ENCODE measurements at regions not wholly inside any gene's neighbourhood (a gene's known extent, or its start where the extent isn't known, plus 50 kb on each side); places are given as distances from the start of the nearest gene placed in this dataset.

DNA sequence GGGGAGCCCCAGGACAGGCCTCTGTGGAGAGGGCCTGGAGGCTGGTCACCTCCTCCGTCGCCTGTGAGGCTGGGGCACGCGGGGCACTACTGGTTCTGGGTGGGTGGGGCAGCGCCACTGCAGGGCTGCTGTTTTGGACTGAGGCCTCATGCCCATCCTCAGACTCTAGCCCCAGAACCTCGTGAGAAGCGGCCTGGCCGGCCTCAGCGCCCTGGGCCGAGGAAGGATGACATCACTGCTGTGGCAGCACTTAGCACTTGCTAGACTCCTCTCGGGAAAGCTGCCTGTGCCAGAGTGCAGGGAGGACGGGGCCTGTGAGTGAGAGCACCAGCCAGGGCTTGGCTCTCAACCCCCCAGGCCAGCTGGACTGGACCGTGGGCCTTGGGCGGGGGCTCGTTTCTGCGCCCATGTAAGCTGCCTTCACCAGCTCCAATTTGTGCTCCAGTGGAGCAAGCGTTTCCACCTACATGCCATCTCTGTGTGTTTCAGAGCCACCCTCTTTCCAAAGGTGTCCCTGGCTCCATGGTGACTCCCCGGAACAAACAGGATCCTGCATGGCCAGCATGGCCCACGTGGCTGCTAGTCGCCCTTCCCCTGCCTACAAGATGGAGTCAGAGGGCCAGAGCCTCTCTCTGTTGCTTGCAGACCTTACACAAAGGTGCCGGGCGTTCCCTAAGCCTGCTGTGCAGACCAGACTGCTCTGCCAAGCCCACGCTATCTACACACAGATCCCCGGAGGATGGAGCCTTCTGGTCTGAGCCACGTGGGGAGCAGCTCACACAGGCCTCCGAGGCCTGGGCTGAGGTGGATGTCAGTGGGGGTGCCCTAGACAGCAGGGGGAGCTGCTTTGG is 102.9 kb downstream of the CTTN start:
- FAIRE-seq: no peak
- DNase-seq (ENCODE audit: low spot score): no peak

DNA sequence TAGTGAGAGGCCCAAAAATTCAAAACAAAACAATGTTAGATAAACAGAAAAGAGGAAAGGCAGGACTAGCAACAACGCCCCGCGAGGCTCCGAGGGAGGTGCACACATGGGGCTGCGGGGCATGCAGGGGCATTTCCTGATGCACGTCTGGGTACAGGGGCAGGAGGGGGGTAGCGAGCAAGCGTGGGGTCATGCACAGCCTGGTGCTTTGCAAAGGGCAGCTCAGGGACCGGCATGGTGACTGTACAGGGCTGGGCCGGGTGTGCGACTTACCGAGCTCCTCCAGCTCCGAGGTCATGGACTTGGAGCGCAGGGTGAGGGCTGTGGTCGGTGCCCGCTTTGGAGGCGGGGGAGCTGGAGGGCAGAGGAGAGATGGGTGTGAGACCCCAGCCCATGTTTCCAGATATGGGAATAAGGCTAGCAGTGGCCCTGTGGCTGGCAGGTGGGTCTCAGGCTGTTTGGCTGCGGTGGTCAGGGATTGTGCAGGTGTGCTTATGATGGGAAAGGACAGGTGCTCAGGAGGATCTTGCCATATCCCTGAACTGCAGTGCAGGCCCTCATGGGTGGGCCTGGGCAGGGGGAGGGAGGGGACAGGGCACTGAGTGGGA is 103.7 kb downstream of the CTTN start:
- no peak for FAIRE-seq

GRCh38 chr11:70502677-70503467 is 104.5 kb downstream of the CTTN start:
- DNase-seq (ENCODE audit: low spot score) (no peak), FAIRE-seq (no peak)

More for the DNA sequence above, 103.7 kb downstream of the CTTN start:
- DNase-seq (ENCODE audit: low spot score): no peak

DNA sequence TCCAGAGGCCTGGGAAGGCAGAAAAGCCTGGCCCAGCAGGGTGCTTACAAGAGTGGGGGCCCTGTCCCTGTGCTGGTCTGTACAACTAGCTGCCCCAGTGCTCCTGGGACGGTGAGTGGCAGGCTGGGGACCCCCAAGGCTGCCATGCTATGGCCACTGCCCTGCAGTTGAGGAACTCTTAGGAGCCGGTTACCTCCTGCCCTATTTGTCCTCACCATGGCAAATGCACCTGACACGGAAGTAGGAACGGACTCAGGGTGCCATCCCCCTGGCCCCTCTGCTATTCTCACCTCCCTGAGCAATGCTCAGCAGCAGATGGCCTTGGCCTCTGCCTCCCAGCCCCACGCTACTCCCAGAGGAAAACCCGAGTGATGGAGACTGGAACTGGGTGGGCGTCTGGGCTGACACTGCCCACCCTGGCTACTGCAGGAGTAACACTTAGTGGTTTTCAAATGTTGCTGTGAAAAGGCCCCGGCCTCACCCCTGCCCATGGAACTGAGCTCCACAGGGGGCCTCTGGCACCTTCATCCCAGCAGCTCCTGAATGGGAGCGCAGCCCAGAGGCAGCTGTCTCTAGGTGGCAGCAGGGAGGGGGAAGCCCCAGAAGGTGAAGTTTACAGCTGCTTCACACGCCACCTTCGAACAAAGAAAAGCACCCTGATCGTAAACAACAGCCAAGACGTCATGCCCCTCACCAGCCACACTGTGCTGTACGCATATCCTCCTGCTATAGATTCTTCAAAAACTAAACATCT is 105.3 kb downstream of the CTTN start:
- DNase-seq (ENCODE audit: low spot score) (no peak), FAIRE-seq (no peak)

- DNase-seq (ENCODE audit: low spot score) (no peak), FAIRE-seq (no peak)
These were observed 106.1 kb downstream of the CTTN start for GRCh38 chr11:70504246-70505020.

DNA sequence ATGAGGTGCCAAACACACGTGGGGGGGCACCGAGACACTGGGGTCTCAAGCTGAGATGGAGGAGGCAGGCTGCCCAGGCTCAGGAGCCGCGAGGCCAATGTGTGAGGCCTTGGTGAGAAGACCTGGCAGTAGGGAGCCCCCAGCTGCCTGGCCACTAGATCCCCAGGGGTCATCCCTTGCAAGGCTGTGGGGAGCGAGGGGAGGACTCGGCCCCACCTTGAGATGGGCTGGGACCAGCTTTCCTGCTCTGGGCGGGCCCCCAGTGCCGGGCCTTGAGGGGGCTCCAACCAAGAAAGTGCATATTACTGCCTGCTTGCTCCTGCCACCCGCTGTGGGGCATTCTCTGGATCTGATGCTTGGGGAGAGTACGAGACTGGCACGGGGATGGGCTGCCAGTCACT is 107.0 kb downstream of the CTTN start:
- no peak for FAIRE-seq
- DNase-seq (ENCODE audit: low spot score): no peak

- DNase-seq (ENCODE audit: low spot score) (no peak), FAIRE-seq (no peak)
These were observed 107.7 kb downstream of the CTTN start for GRCh38 chr11:70505761-70506657.

DNA sequence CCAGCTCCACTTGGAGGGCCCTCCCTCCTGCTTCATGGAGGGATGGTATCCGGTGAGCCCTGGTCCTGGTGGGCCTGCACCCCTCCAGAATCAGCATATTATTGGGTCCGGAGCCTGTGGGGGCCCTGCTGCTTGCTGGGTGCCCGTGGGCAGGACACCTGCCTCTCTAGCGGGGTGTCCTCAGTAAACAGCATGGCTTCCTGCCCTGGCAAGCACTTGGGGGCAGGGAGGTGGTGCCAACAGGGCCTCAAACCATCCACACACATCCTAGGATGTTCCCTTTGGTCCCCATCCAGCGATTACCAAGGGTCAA is 108.3 kb downstream of the CTTN start:
- FAIRE-seq (no peak), DNase-seq (ENCODE audit: low spot score) (no peak)

DNA sequence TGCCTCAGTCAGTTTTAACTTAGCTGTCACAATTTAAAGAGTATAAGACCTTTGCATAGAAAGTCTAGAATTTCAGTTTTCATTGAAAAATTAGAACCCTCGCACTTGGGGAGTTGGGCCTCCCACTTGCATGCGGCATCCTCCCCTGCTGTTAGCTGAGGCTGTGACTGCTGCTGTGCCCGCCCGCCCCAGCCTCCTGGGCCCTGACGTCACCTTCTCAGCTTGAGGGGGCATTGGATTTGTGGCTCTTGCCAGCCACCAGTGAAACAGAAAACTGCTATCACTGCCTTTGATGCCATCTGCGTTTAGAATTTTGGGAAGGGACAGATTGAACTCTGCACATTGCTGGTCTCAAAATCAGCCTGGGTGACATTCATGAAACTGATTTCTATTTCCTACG is 108.7 kb downstream of the CTTN start:
- FAIRE-seq: no peak
- no peak for DNase-seq (ENCODE audit: low spot score)

GRCh38 chr11:70507466-70508230 is 109.3 kb downstream of the CTTN start:
- no peak for FAIRE-seq

DNA sequence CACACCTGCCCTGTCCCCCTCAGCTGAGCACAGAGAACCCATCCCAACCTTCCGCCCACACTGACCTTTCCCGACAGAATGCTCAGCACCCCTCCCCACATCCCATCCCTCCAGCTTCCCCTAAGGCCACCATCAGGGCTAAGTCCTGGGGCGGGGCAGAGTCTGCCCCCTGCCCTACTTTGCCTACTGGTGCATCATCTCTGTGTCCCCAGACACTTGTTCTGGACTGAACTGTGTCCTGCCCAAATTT is 109.8 kb downstream of the CTTN start:
- no peak for DNase-seq (ENCODE audit: low spot score)
- FAIRE-seq: no peak

More at GRCh38 chr11:70507466-70508230, 109.3 kb downstream of the CTTN start:
- DNase-seq (ENCODE audit: low spot score): no peak

DNA sequence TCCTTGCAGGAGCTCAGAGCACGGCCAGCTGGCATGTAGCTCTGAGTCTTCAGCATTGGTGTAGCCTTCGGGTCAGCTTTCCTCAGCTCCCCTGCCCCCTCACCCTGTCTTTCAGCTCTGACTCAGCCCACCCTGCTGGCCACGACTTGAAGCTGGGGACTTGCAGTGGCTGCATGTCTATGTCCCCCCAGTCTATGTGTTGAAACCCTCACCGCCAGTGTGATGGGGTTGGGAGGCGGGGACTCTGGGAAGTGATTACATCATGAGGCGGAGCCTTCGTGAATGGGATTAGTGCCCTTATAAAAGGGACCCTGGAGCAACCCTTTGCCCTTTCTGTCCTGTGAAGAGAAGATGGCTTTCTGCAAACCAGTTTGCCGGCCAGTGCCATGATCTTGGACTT is 111.1 kb downstream of the CTTN start:
- FAIRE-seq (no peak), DNase-seq (ENCODE audit: low spot score) (no peak)

- DNase-seq (ENCODE audit: low spot score): no peak
These were observed 111.8 kb downstream of the CTTN start for GRCh38 chr11:70510106-70510505.

GRCh38 chr11:70510571-70510970 is 112.2 kb downstream of the CTTN start:
- DNase-seq (ENCODE audit: low spot score) (no peak), FAIRE-seq (no peak)

More at GRCh38 chr11:70510106-70510505, 111.8 kb downstream of the CTTN start:
- no peak for FAIRE-seq

GRCh38 chr11:70511345-70511744 is 113.0 kb downstream of the CTTN start:
- no peak for DNase-seq (ENCODE audit: low spot score)
- no peak for FAIRE-seq

DNA sequence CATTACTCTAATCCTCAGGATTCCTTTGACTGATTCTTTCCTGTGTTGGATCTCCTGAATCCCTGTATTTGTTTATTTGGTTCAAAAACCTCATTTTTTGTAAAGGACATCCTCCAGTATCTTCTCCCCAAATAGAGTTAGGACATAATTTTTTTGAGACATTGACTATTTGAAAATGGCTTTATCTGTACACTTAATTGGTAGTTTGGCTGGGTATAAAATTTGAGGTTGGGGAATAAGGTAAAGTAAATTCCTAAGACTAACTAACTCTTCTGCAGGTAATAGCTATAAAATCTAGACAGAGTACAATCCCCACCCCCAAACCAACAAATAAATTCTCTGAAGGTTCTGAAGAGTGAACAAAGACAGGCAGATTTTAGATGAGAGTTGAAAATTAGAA is 114.4 kb downstream of the CTTN start:
- no peak for DNase-seq (ENCODE audit: low spot score)
- no peak for FAIRE-seq

DNA sequence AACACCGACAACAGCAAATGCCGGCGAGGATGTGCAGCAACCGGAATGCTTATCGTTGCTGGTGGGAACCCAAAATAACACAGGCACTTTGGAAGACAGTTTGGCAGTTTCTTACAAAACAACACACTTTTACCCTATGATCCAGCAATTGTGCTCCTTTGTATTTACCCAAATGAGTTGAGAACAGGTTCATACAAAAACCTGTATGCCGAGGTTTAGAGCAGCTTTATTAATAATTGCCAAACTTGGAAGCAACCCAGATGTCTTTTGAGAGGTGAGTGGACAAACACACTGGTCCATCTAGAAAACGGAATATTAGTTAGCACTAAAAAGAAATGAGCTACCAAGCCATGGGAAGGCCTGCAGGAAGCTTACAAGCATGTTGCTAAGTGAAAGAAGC is 118.9 kb downstream of the CTTN start:
- no peak for DNase-seq (ENCODE audit: low spot score)
- FAIRE-seq: no peak

- DNase-seq (ENCODE audit: low spot score) (peak; percentile 82), FAIRE-seq (peak; percentile 55)
These were observed 119.9 kb downstream of the CTTN start for GRCh38 chr11:70517988-70518907.
